Endothelial cell of umbilical vein (primary cell): ENCODE measurements at regions not wholly inside any gene's neighbourhood (a gene's known extent, or its start where the extent isn't known, plus 50 kb on each side); places are given as distances from the start of the nearest gene placed in this dataset.

Experiments
- BruUV-seq: library from RNA; stranded (reverse); fragments of 400-500 nt; replicated peaks from 2 replicates; lab custom pipeline; 2021; lab: Mats Ljungman, UMichigan
- CTCF ChIA-PET: fragments of 300-600, 350-600 bp; sonication (Branson Sonifier 250); formaldehyde crosslinking; loops from one replicate; lab custom pipeline; 2021; ENCODE audit warnings: antibody characterized with exemption, inconsistent platforms; lab: Charles Lee
- POLR2A ChIA-PET: fragments of 300-600, 350-600 bp; sonication (Branson Sonifier 250); formaldehyde crosslinking; loops from one replicate; lab custom pipeline; 2021; ENCODE audit warnings: antibody characterized with exemption, inconsistent platforms; lab: Charles Lee
- DNase-seq: peaks from one replicate; pipeline ENCODE4 v3.0.0-alpha.2; 2011; ENCODE audit warnings: low read depth, low spot score
- FAIRE-seq: peaks from 2 replicates; lab custom pipeline; 2011; peaks lifted over from hg19 to GRCh38; lab: Jason Lieb, UNC
- H2AFZ ChIP-seq: 2 replicates; pipeline ENCODE4 v1.6.0; 2012; ENCODE audit warnings: low read depth, low read length, control low read depth, inconsistent platforms
- H3K27ac ChIP-seq: 2 replicates; pipeline ENCODE4 v1.5.1; 2011; ENCODE audit warnings: low read depth, mild to moderate bottlenecking, control low read depth, low read length, moderate library complexity; ENCODE audit not compliant: insufficient read depth
- H3K27me3 ChIP-seq, 2 experiments: 2 replicates each; pipeline versions ENCODE4 v1.6.0 to v1.6.1; 2011; ENCODE audit warnings: low read length in 2 of 2, mixed read lengths in 1 of 2; ENCODE audit not compliant: control insufficient read depth in 2 of 2, insufficient read depth in 2 of 2
- H3K36me3 ChIP-seq, 2 experiments: 2 replicates in 1 of 2; 3 replicates in 1 of 2; pipeline ENCODE4 v1.5.1; 2011; ENCODE audit warnings: low read length in 2 of 2, mild to moderate bottlenecking in 1 of 2, moderate library complexity in 1 of 2; ENCODE audit not compliant: control insufficient read depth in 2 of 2, insufficient read depth in 2 of 2; ENCODE audit errors: extremely low read depth in 1 of 2
- H3K4me1 ChIP-seq: 3 replicates; pipeline ENCODE4 v1.5.1; 2011; ENCODE audit warnings: mild to moderate bottlenecking, low read length; ENCODE audit not compliant: control insufficient read depth, insufficient read depth; ENCODE audit errors: extremely low read depth
- H3K4me2 ChIP-seq: 2 replicates; pipeline ENCODE4 v1.6.1; 2011; ENCODE audit warnings: low read length, control low read depth, mixed read lengths; ENCODE audit not compliant: insufficient read depth
- H3K4me3 ChIP-seq, 3 experiments: fragments of 200-600 bp in 1 of 3; sonication (generic), shearing (Covaris generic) in 1 of 3; replicated peaks in 1 of 3; 2 replicates each; pipeline ENCODE4 v1.5.1; 2011 to 2016; ENCODE audit warnings: control low read depth in 3 of 3, low read length in 3 of 3, mild to moderate bottlenecking in 2 of 3, inconsistent platforms in 1 of 3, low read depth in 1 of 3, moderate library complexity in 1 of 3; ENCODE audit not compliant: insufficient read depth in 1 of 3
- H3K79me2 ChIP-seq: 2 replicates; pipeline ENCODE4 v1.6.0; 2012; ENCODE audit warnings: low read length, inconsistent platforms; ENCODE audit not compliant: control insufficient read depth, insufficient read depth
- H3K9ac ChIP-seq: replicated peaks from 2 replicates; pipeline ENCODE3; 2011; ENCODE audit warnings: low read length, control low read depth; ENCODE audit not compliant: insufficient read depth; ENCODE audit errors: extremely low read depth
- H3K9me1 ChIP-seq: replicated peaks from 3 replicates; pipeline ENCODE4 v1.6.0; 2011; ENCODE audit warnings: mild to moderate bottlenecking, low read length; ENCODE audit not compliant: control insufficient read depth, insufficient read depth; ENCODE audit errors: extremely low read depth
- H3K9me3 ChIP-seq: replicated peaks from 2 replicates; pipeline ENCODE4 v1.5.1; 2012; ENCODE audit warnings: low read length, inconsistent platforms; ENCODE audit not compliant: control insufficient read depth, insufficient read depth
- H4K20me1 ChIP-seq: replicated peaks from 2 replicates; pipeline ENCODE3; 2011; ENCODE audit warnings: mild to moderate bottlenecking, low read length; ENCODE audit not compliant: control insufficient read depth, insufficient read depth; ENCODE audit errors: extremely low read depth
- CTCF ChIP-seq, 2 donors: IDR thresholded peaks; 1 replicate in 1 of 2; 2 replicates in 1 of 2; pipeline ENCODE4 v1.5.1; 2011; ENCODE audit warnings: low read length in 2 of 2, mild to moderate bottlenecking in 2 of 2, moderate library complexity in 2 of 2, control low read depth in 1 of 2, inconsistent platforms in 1 of 2, low read depth in 1 of 2; ENCODE audit not compliant: insufficient read depth in 1 of 2; ENCODE audit errors: extremely low read depth in 1 of 2
- EZH2 ChIP-seq: IDR thresholded peaks from 2 replicates; pipeline ENCODE4 v1.6.1; 2012; ENCODE audit warnings: borderline replicate concordance, low read depth, mild to moderate bottlenecking, moderate library complexity, low read length, inconsistent platforms; ENCODE audit not compliant: severe bottlenecking
- FOS ChIP-seq: IDR thresholded peaks from 2 replicates; pipeline ENCODE4 v1.6.1; 2011; ENCODE audit warnings: mild to moderate bottlenecking, low read length, moderate library complexity, borderline replicate concordance; ENCODE audit not compliant: insufficient read depth
- GATA2 ChIP-seq: IDR thresholded peaks from 2 replicates; pipeline ENCODE4 v1.7.0; 2011; ENCODE audit warnings: low read depth, mild to moderate bottlenecking, moderate library complexity, mixed read lengths, low read length; ENCODE audit not compliant: insufficient read length, insufficient read depth
- JUN ChIP-seq: IDR thresholded peaks from 2 replicates; pipeline ENCODE4 v1.6.1; 2011; ENCODE audit warnings: borderline replicate concordance, low read depth; ENCODE audit not compliant: insufficient read length, insufficient read depth
- MAX ChIP-seq: IDR thresholded peaks from 2 replicates; pipeline ENCODE4 v1.6.1; 2011; ENCODE audit not compliant: insufficient read depth, insufficient read length
- MYC ChIP-seq: IDR thresholded peaks from one replicate; pipeline ENCODE4 v1.6.1; 2011; ENCODE audit warnings: mild to moderate bottlenecking, low read depth, low read length
- POLR2A ChIP-seq: IDR thresholded peaks from 2 replicates; pipeline ENCODE4 v1.6.1; 2012; ENCODE audit warnings: low read depth, mild to moderate bottlenecking, control low read depth, low read length
- POLR2AphosphoS5 ChIP-seq: IDR thresholded peaks from 2 replicates; pipeline ENCODE4 v1.6.1; 2012; ENCODE audit warnings: low read depth, mild to moderate bottlenecking, control low read depth, low read length, moderate library complexity; ENCODE audit not compliant: insufficient read depth
- dilution Hi-C: fragments of 300-500 bp; cut with MboI; formaldehyde crosslinking; loops from one replicate; pipeline ENCODE4 v1.15.0; 2019; ENCODE audit warnings: low sequenced_read_pairs; ENCODE audit not compliant: extremely low pct_ligation_motif_present
- intact Hi-C: fragments of 100-400 bp; cut with micrococcal nuclease; formaldehyde crosslinking; loops from one replicate; pipeline ENCODE4 v1.10.0; 2022

- no peak for FAIRE-seq
- no TSS peak for BruUV-seq
- Histone ChIP-seq H3K9me1 (no peaks in the 10 kb centered on the region), H3K4me3 (no peak overlapping the region), H4K20me1 (no peaks in the 10 kb centered on the region), H3K79me2 (no peaks in the 10 kb centered on the region), H3K9ac (no peak overlapping the region), H3K27ac (no peak overlapping the region), H3K4me1 (no peaks in the 10 kb centered on the region), H3K4me2 (no peak overlapping the region), H2AFZ (no peak overlapping the region), H3K36me3 (no peaks in the 10 kb centered on the region), H3K9me3 (peaks cover 4% of the 10 kb centered on the region), H3K27me3 (no peaks in the 10 kb centered on the region)
- no peak for DNase-seq
- TF ChIP-seq JUN (no peak), FOS (no peak), GATA2 (no peak), CTCF (IDR thresholded peaks at IDR 0.05; ENCODE audit: extremely low read depth in 1 of 2, insufficient read depth in 1 of 2, low read depth in 1 of 2, low read length in 2 of 2) (no peak), EZH2 (no peak), MYC (no peak), POLR2A (no peak), MAX (no peak), POLR2AphosphoS5 (no peak)
- dilution Hi-C loops (no loop called here), intact Hi-C loops (no loop called here)
- CTCF ChIA-PET = no interaction called here
- POLR2A ChIA-PET = no interaction called here
These were observed 90.5 kb upstream of the CDH10 start for GRCh38 chr5:24735284-24735683.
